Dendritic cell treated with granulocyte-macrophage colony-stimulating factor and Interleukin-4, amounts not matched to agents 40 ng/mL and 50 ng/mL, for 4 days (primary cell): ENCODE measurements at regions not wholly inside any gene's neighbourhood (a gene's known extent, or its start where the extent isn't known, plus 50 kb on each side); places are given as distances from the start of the nearest gene placed in this dataset.
"Not testable (repeated sequence)": the region's sequence is repeated elsewhere in the genome, so short reads cannot be mapped to it uniquely, and the experiment has no call there.

ENCODE experiments used
- H3K27ac Mint-ChIP-seq: one replicate; pipeline ENCODE4 v1.8.0; 2022; ENCODE audit warnings: mild to moderate bottlenecking, mixed read lengths
- H3K27me3 Mint-ChIP-seq: one replicate; pipeline ENCODE4 v1.8.0; 2022; ENCODE audit warnings: mild to moderate bottlenecking, mixed read lengths
- H3K36me3 Mint-ChIP-seq: one replicate; pipeline ENCODE4 v1.8.0; 2022; ENCODE audit warnings: low read depth, mixed read lengths
- H3K4me1 Mint-ChIP-seq: one replicate; pipeline ENCODE4 v1.8.0; 2022; ENCODE audit warnings: low read depth, mixed read lengths
- H3K4me3 Mint-ChIP-seq: one replicate; pipeline ENCODE4 v1.8.0; 2022; ENCODE audit warnings: mild to moderate bottlenecking, moderate library complexity, mixed read lengths
- H3K9me3 Mint-ChIP-seq: one replicate; pipeline ENCODE4 v1.8.0; 2022; ENCODE audit warnings: mixed read lengths
- intact Hi-C: fragments of 100-400 bp; cut with micrococcal nuclease; formaldehyde crosslinking; loops from one replicate; pipeline ENCODE4 v1.15.0; 2022

DNA sequence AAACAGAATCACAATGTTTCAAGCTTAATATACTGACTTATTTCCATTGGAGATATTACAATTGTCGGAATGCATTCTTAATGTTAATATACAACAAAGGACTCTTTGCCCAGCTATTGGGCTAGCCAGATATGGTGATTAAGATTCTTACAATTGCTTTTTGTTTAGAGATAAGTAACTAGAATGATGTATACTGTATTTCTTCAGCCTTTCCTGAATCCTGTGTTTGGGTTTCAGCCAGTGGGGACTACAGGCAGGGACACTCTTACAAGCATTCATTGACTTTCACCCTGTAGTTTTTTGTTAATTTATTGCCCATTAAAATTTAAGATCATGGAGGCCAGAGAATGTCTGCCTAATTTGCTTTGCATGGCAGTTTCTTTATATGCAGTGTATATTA is 254.1 kb upstream of the TMEFF2 start:
- Mint-ChIP-seq H3K27me3 (no peaks in the 10 kb centered on the region), H3K27ac (no peak overlapping the region), H3K9me3 (peaks cover 16% of the 10 kb centered on the region), H3K36me3 (no peaks in the 10 kb centered on the region), H3K4me1 (no peaks in the 10 kb centered on the region), H3K4me3 (no peak overlapping the region)
- intact Hi-C loops, result no loop called here

- no peaks in the 10 kb centered on the region for H3K36me3 Mint-ChIP-seq
- H3K27me3 Mint-ChIP-seq, result no peaks in the 10 kb centered on the region
- no peak overlapping the region for H3K4me3 Mint-ChIP-seq
- H3K27ac Mint-ChIP-seq, result no peak overlapping the region
- intact Hi-C loops, result no loop called here
- peaks cover 3% of the 10 kb centered on the region for H3K9me3 Mint-ChIP-seq
- H3K4me1 Mint-ChIP-seq, result no peaks in the 10 kb centered on the region
Observed at GRCh38 chr2:192444286-192444838, 249.6 kb upstream of the TMEFF2 start.

DNA sequence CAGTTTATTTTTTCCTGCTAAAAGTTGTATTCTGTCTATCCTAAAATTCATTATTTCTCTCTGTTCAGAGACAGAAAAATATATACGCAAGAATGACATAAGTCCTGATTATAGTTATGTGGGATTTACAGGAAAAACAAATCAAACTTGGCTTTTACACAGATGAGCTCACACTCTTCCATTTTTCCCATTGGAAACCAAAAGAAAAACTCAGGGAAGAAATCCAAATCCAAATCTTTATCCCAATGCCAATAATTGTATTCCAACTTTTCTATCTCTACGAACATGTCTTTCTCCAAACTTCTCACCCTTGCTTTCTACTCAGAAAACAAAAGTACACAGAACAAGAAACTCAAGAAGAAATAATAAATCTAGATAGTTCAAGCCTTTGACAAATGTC is 249.1 kb upstream of the TMEFF2 start:
- no peak overlapping the region for H3K4me3 Mint-ChIP-seq
- intact Hi-C loops, result no loop called here
- H3K36me3 Mint-ChIP-seq, result no peaks in the 10 kb centered on the region
- no peaks in the 10 kb centered on the region for H3K4me1 Mint-ChIP-seq
- H3K27ac Mint-ChIP-seq, result no peak overlapping the region
- no peaks in the 10 kb centered on the region for H3K27me3 Mint-ChIP-seq
- H3K9me3 Mint-ChIP-seq, result no peaks in the 10 kb centered on the region

GRCh38 chr2:192438239-192438638 is 243.5 kb upstream of the TMEFF2 start:
- no peak overlapping the region for H3K27ac Mint-ChIP-seq
- no peaks in the 10 kb centered on the region for H3K27me3 Mint-ChIP-seq
- H3K4me1 Mint-ChIP-seq, result no peaks in the 10 kb centered on the region
- H3K9me3 Mint-ChIP-seq, result no peaks in the 10 kb centered on the region
- H3K4me3 Mint-ChIP-seq, result no peak overlapping the region
- intact Hi-C loops, result no loop called here
- H3K36me3 Mint-ChIP-seq, result no peaks in the 10 kb centered on the region

GRCh38 chr2:192437653-192438052 is 242.9 kb upstream of the TMEFF2 start:
- H3K27me3 Mint-ChIP-seq, result no peaks in the 10 kb centered on the region
- no peaks in the 10 kb centered on the region for H3K4me1 Mint-ChIP-seq
- H3K36me3 Mint-ChIP-seq, result no peaks in the 10 kb centered on the region
- intact Hi-C loops, result no loop called here
- no peak overlapping the region for H3K4me3 Mint-ChIP-seq
- no peaks in the 10 kb centered on the region for H3K9me3 Mint-ChIP-seq
- no peak overlapping the region for H3K27ac Mint-ChIP-seq

GRCh38 chr2:192424243-192424642 is 229.5 kb upstream of the TMEFF2 start:
- Mint-ChIP-seq H3K4me3 (no peak overlapping the region), H3K36me3 (no peaks in the 10 kb centered on the region), H3K9me3 (peaks cover 36% of the 10 kb centered on the region), H3K27ac (no peak overlapping the region), H3K27me3 (no peaks in the 10 kb centered on the region), H3K4me1 (no peaks in the 10 kb centered on the region)
- intact Hi-C loops, result no loop called here

- Mint-ChIP-seq H3K9me3 (peaks cover 16% of the 10 kb centered on the region), H3K27me3 (no peaks in the 10 kb centered on the region), H3K27ac (no peak overlapping the region), H3K4me3 (no peak overlapping the region), H3K36me3 (no peaks in the 10 kb centered on the region), H3K4me1 (no peaks in the 10 kb centered on the region)
- intact Hi-C loops, result no loop called here
Observed at GRCh38 chr2:192419786-192420185, 225.1 kb upstream of the TMEFF2 start.

GRCh38 chr2:192416060-192416459 is 221.3 kb upstream of the TMEFF2 start:
- intact Hi-C loops, result no loop called here
- Mint-ChIP-seq H3K9me3 (peaks cover 21% of the 10 kb centered on the region), H3K27ac (no peak overlapping the region), H3K4me3 (no peak overlapping the region), H3K36me3 (no peaks in the 10 kb centered on the region), H3K4me1 (no peaks in the 10 kb centered on the region), H3K27me3 (no peaks in the 10 kb centered on the region)

- Mint-ChIP-seq H3K9me3 (peaks cover 11% of the 10 kb centered on the region), H3K4me1 (no peaks in the 10 kb centered on the region), H3K4me3 (no peak overlapping the region), H3K27ac (no peak overlapping the region), H3K27me3 (no peaks in the 10 kb centered on the region), H3K36me3 (no peaks in the 10 kb centered on the region)
- intact Hi-C loops, result no loop called here
Observed at GRCh38 chr2:192414794-192415193, 220.1 kb upstream of the TMEFF2 start.

GRCh38 chr2:192413812-192414681 is 219.3 kb upstream of the TMEFF2 start:
- intact Hi-C loops, result no loop called here
- H3K27me3 Mint-ChIP-seq, result no peaks in the 10 kb centered on the region
- H3K9me3 Mint-ChIP-seq, result peaks cover 6% of the 10 kb centered on the region
- no peak overlapping the region for H3K27ac Mint-ChIP-seq
- no peaks in the 10 kb centered on the region for H3K36me3 Mint-ChIP-seq
- no peak overlapping the region for H3K4me3 Mint-ChIP-seq
- no peaks in the 10 kb centered on the region for H3K4me1 Mint-ChIP-seq

GRCh38 chr2:192412866-192413265 is 218.1 kb upstream of the TMEFF2 start:
- H3K27ac Mint-ChIP-seq, H3K36me3 Mint-ChIP-seq, H3K4me3 Mint-ChIP-seq, intact Hi-C loops, H3K27me3 Mint-ChIP-seq, H3K9me3 Mint-ChIP-seq, H3K4me1 Mint-ChIP-seq: not testable (repeated sequence)

DNA sequence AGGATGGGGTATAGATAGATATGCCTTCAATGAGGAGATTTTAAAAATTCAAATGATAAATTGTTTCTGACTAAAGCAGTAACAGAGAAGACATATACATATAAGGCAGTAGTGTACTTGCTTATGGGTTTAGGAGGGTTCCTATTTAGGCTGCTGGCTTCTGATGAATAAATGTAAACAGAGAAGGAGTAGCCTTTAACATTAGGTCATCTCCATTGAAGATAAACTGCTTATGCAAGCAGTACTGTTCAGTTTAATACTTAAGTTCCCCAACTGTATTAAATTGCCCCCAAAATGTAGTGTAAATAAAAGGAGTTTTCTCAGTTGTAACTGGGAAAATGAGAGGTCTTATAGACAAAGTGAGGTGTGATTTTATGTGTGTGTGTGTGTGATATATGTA is 217.7 kb upstream of the TMEFF2 start:
- Mint-ChIP-seq H3K9me3 (peaks cover 6% of the 10 kb centered on the region), H3K27me3 (no peaks in the 10 kb centered on the region), H3K27ac (no peak overlapping the region), H3K36me3 (no peaks in the 10 kb centered on the region), H3K4me3 (no peak overlapping the region), H3K4me1 (no peaks in the 10 kb centered on the region)
- intact Hi-C loops, result no loop called here

DNA sequence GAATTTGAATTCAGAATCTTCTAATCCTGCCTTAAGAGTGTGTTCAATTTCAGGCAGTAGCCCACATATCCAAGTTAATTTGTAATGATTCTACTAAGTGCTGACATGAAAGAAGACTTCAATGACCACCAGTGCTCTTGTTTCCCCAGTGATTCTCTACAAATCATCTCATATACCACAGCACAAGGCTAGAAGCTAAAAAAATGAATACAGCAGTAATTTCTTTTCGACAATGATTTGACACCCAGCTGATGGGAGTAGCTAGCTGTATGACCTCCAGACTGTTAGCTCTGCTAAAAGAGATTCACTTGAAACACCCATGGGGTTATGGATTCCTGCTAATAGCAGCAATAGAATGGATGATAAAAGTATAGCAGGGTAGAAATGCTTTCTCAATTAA is 217.0 kb upstream of the TMEFF2 start:
- Mint-ChIP-seq H3K9me3 (peaks cover 6% of the 10 kb centered on the region), H3K4me3 (no peak overlapping the region), H3K36me3 (no peaks in the 10 kb centered on the region), H3K27ac (no peak overlapping the region), H3K4me1 (no peaks in the 10 kb centered on the region), H3K27me3 (no peaks in the 10 kb centered on the region)
- intact Hi-C loops, result no loop called here

- H3K27me3 Mint-ChIP-seq, result no peaks in the 10 kb centered on the region
- peaks cover 6% of the 10 kb centered on the region for H3K9me3 Mint-ChIP-seq
- no peak overlapping the region for H3K27ac Mint-ChIP-seq
- intact Hi-C loops, result no loop called here
- no peaks in the 10 kb centered on the region for H3K4me1 Mint-ChIP-seq
- no peak overlapping the region for H3K4me3 Mint-ChIP-seq
- H3K36me3 Mint-ChIP-seq, result no peaks in the 10 kb centered on the region
Observed at GRCh38 chr2:192410319-192410718, 215.6 kb upstream of the TMEFF2 start.

DNA sequence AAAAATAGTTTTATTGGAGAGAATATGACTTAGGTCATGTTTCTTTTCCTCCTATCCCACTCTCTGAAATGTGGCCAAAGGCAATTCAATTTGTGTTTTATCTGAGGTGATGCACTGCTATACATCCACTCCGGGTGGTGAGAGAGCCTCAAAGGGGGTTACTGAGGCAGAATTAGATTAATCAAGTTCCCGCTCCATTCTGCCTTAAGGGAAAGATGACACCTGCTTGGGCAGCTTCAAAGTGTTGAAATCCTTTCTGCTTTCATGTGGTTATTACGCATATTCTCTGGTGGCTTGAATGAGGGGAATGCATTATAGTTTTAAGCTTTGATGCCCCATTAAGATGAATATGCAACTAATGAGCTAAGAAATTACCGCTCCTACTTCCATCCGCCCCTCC is 213.0 kb upstream of the TMEFF2 start:
- peaks cover 6% of the 10 kb centered on the region for H3K9me3 Mint-ChIP-seq
- H3K4me3 Mint-ChIP-seq, result no peak overlapping the region
- intact Hi-C loops, result no loop called here
- no peaks in the 10 kb centered on the region for H3K36me3 Mint-ChIP-seq
- no peaks in the 10 kb centered on the region for H3K4me1 Mint-ChIP-seq
- H3K27me3 Mint-ChIP-seq, result no peaks in the 10 kb centered on the region
- H3K27ac Mint-ChIP-seq, result no peak overlapping the region
